OCI-LY7 (cell line): ENCODE measurements at regions not wholly inside any gene's neighbourhood (a gene's known extent, or its start where the extent isn't known, plus 50 kb on each side); places are given as distances from the start of the nearest gene placed in this dataset.
"Not testable (repeated sequence)": the region's sequence is repeated elsewhere in the genome, so short reads cannot be mapped to it uniquely, and the experiment has no call there.

Experiments
- CTCF ChIP-seq: fragments of 200-600 bp; sonication (generic); conservative IDR thresholded peaks from 2 replicates; pipeline ENCODE4 v1.5.1; 2014; ENCODE audit warnings: mild to moderate bottlenecking, antibody characterized with exemption, low read length, moderate library complexity, mixed read lengths
- EZH2phosphoT487 ChIP-seq: fragments of 200-600 bp; sonication (generic); IDR thresholded peaks from 2 replicates; pipeline ENCODE4 v1.6.1; 2018; ENCODE audit warnings: low read depth, borderline replicate concordance, mild to moderate bottlenecking, mixed run types, antibody characterized with exemption, low read length, moderate library complexity, mixed read lengths

- not testable (repeated sequence) for TF ChIP-seq EZH2phosphoT487, CTCF
Measured at GRCh38 chr14:105675433-105675832, 149.1 kb downstream of the TMEM121 start.
